ENCODE measurements at regions not wholly inside any gene's neighbourhood (a gene's known extent, or its start where the extent isn't known, plus 50 kb on each side); places are given as distances from the start of the nearest gene placed in this dataset.

GRCh38 chr3:193010191-193010590, 92.5 kb upstream of the MB21D2 start:
- Histone ChIP-seq H3K27me3 (ENCODE audit: control insufficient read depth in 3 of 3, insufficient read depth in 3 of 3, low read length in 2 of 3) (no peaks in the 10 kb centered on the region), H3K4me1 (ENCODE audit: control insufficient read depth in 5 of 5, insufficient read depth in 5 of 5, low read length in 5 of 5) (peaks cover 0 to 2% (median 0%) of the 10 kb centered on the region in 5 donors), H3K4me3 (no peak overlapping the region), H3K27ac (ENCODE audit: low read depth in 1 of 2, low read length in 1 of 2) (no peak overlapping the region), H3K36me3 (ENCODE audit: control insufficient read depth in 4 of 4, insufficient read depth in 4 of 4, low read length in 4 of 4) (no peaks in the 10 kb centered on the region), H3K9me3 (ENCODE audit: control insufficient read depth in 4 of 4, insufficient read depth in 3 of 4, low read length in 3 of 4) (peaks cover 0 to 5% (median 0%) of the 10 kb centered on the region in 4 donors), H3K9ac (ENCODE audit: insufficient read depth in 1 of 2, low read length in 2 of 2) (no peak overlapping the region)
- no peak for TF ChIP-seq CTCF (IDR thresholded peaks at IDR 0.05; ENCODE audit: control extremely low read depth, extremely low read depth)
- WGBS, 2 donors, result 84 to 85% methylated on average over 2 of the region's 2 CpGs
- ATAC-seq (ENCODE audit: insufficient read depth, low FRiP score) (no peak), DNase-seq (no peak)

GRCh38 chr3:193011958-193012357, 94.3 kb upstream of the MB21D2 start:
- Histone ChIP-seq H3K36me3 (ENCODE audit: control insufficient read depth in 4 of 4, insufficient read depth in 4 of 4, low read length in 4 of 4) (no peaks in the 10 kb centered on the region), H3K4me3 (no peak overlapping the region), H3K9ac (ENCODE audit: insufficient read depth in 1 of 2, low read length in 2 of 2) (no peak overlapping the region), H3K4me1 (ENCODE audit: control insufficient read depth in 5 of 5, insufficient read depth in 5 of 5, low read length in 5 of 5) (peaks cover 0 to 6% (median 0%) of the 10 kb centered on the region in 5 donors), H3K9me3 (ENCODE audit: control insufficient read depth in 4 of 4, insufficient read depth in 3 of 4, low read length in 3 of 4) (peaks cover 0 to 5% (median 0%) of the 10 kb centered on the region in 4 donors), H3K27ac (ENCODE audit: low read depth in 1 of 2, low read length in 1 of 2) (no peak overlapping the region), H3K27me3 (ENCODE audit: control insufficient read depth in 3 of 3, insufficient read depth in 3 of 3, low read length in 2 of 3) (no peaks in the 10 kb centered on the region)
- no peak for TF ChIP-seq CTCF (IDR thresholded peaks at IDR 0.05; ENCODE audit: control extremely low read depth, extremely low read depth)
- DNase-seq, result no peak
- ATAC-seq (ENCODE audit: insufficient read depth, low FRiP score), result no peak
- WGBS, 2 donors, result 95 to 97% methylated on average over 3 of the region's 3 CpGs

GRCh38 chr3:193014902-193015301, 97.2 kb upstream of the MB21D2 start:
- H3K4me3 ChIP-seq, result no peak overlapping the region
- H3K9me3 ChIP-seq (ENCODE audit: control insufficient read depth in 4 of 4, insufficient read depth in 3 of 4, low read length in 3 of 4), result peaks cover 0 to 5% (median 0%) of the 10 kb centered on the region in 4 donors
- 79 to 80% methylated on average over 2 of the region's 2 CpGs for WGBS, 2 donors
- no peaks in the 10 kb centered on the region for H3K27me3 ChIP-seq (ENCODE audit: control insufficient read depth in 3 of 3, insufficient read depth in 3 of 3, low read length in 2 of 3)
- no peak overlapping the region for H3K27ac ChIP-seq (ENCODE audit: low read depth in 1 of 2, low read length in 1 of 2)
- no peak for DNase-seq
- H3K9ac ChIP-seq (ENCODE audit: insufficient read depth in 1 of 2, low read length in 2 of 2), result no peak overlapping the region
- no peak for ATAC-seq (ENCODE audit: insufficient read depth, low FRiP score)
- no peak for TF ChIP-seq CTCF (IDR thresholded peaks at IDR 0.05; ENCODE audit: control extremely low read depth, extremely low read depth)
- H3K36me3 ChIP-seq (ENCODE audit: control insufficient read depth in 4 of 4, insufficient read depth in 4 of 4, low read length in 4 of 4), result no peaks in the 10 kb centered on the region
- H3K4me1 ChIP-seq (ENCODE audit: control insufficient read depth in 5 of 5, insufficient read depth in 5 of 5, low read length in 5 of 5), result peaks cover 0 to 4% (median 0%) of the 10 kb centered on the region in 5 donors

GRCh38 chr3:193016437-193016901, 98.8 kb upstream of the MB21D2 start:
- TF ChIP-seq CTCF (IDR thresholded peaks at IDR 0.05; ENCODE audit: control extremely low read depth, extremely low read depth), result no peak
- no peak overlapping the region for H3K27ac ChIP-seq (ENCODE audit: low read depth in 1 of 2, low read length in 1 of 2)
- DNase-seq, result peak in 1 of 3 donors; percentile 6
- no peaks in the 10 kb centered on the region for H3K27me3 ChIP-seq (ENCODE audit: control insufficient read depth in 3 of 3, insufficient read depth in 3 of 3, low read length in 2 of 3)
- ATAC-seq (ENCODE audit: insufficient read depth, low FRiP score), result no peak
- WGBS, 2 donors, result 17 to 28% methylated on average over 7 of the region's 7 CpGs
- H3K9me3 ChIP-seq (ENCODE audit: control insufficient read depth in 4 of 4, insufficient read depth in 3 of 4, low read length in 3 of 4), result peaks cover 0 to 5% (median 0%) of the 10 kb centered on the region in 4 donors
- no peaks in the 10 kb centered on the region for H3K36me3 ChIP-seq (ENCODE audit: control insufficient read depth in 4 of 4, insufficient read depth in 4 of 4, low read length in 4 of 4)
- H3K4me1 ChIP-seq (ENCODE audit: control insufficient read depth in 5 of 5, insufficient read depth in 5 of 5, low read length in 5 of 5), result peaks cover 0 to 4% (median 0%) of the 10 kb centered on the region in 5 donors
- H3K9ac ChIP-seq (ENCODE audit: insufficient read depth in 1 of 2, low read length in 2 of 2), result no peak overlapping the region
- no peak overlapping the region for H3K4me3 ChIP-seq
